Activated naive CD4-positive, alpha-beta T cell treated with anti-CD3 and anti-CD28 coated beads for 36 hours (primary cell): ENCODE measurements at regions not wholly inside any gene's neighbourhood (a gene's known extent, or its start where the extent isn't known, plus 50 kb on each side); places are given as distances from the start of the nearest gene placed in this dataset.

Source experiments
- CTCF ChIA-PET: fragments of 350-600 bp; sonication (Branson Sonifier 250); formaldehyde crosslinking; loops from one replicate; lab custom pipeline; 2021; ENCODE audit warnings: antibody characterized with exemption; lab: Charles Lee
- DNase-seq: peaks from one replicate; pipeline ENCODE4 v3.0.0-alpha.2; 2020
- H3K27ac Mint-ChIP-seq: one replicate; pipeline ENCODE4 v1.8.0; 2021; ENCODE audit warnings: mild to moderate bottlenecking, mixed read lengths
- H3K27me3 Mint-ChIP-seq: one replicate; pipeline ENCODE4 v1.8.0; 2021; ENCODE audit warnings: low read depth, mixed read lengths
- H3K36me3 Mint-ChIP-seq: one replicate; pipeline ENCODE4 v1.8.0; 2021; ENCODE audit warnings: low read depth, mixed read lengths
- H3K4me1 Mint-ChIP-seq: one replicate; pipeline ENCODE4 v1.8.0; 2021; ENCODE audit warnings: low read depth, mixed read lengths
- H3K4me3 Mint-ChIP-seq: one replicate; pipeline ENCODE4 v1.8.0; 2021; ENCODE audit warnings: mild to moderate bottlenecking, moderate library complexity, mixed read lengths
- H3K9me3 Mint-ChIP-seq: one replicate; pipeline ENCODE4 v1.8.0; 2021; ENCODE audit warnings: mixed read lengths
- intact Hi-C: fragments of 100-400 bp; cut with micrococcal nuclease; formaldehyde crosslinking; loops from one replicate; pipeline ENCODE4 v1.15.1; 2023

GRCh38 chr12:24560831-24561271 lies 388.1 kb downstream of the BCAT1 start:
- intact Hi-C loops = loop anchor here (5.0 kb wide), 2 partner anchors 146 to 166 kb away; no protein-coding TSS in a partner anchor
- DNase-seq = no peak
- Mint-ChIP-seq H3K27me3 (peaks cover 61% of the 10 kb centered on the region), H3K4me3 (peak overlapping the region; percentile 78), H3K27ac (no peak overlapping the region), H3K36me3 (no peaks in the 10 kb centered on the region), H3K4me1 (peaks cover 13% of the 10 kb centered on the region), H3K9me3 (no peaks in the 10 kb centered on the region)
- CTCF ChIA-PET = no interaction called here

- CTCF ChIA-PET = no interaction called here
- no peak for DNase-seq
- no peak overlapping the region for H3K4me3 Mint-ChIP-seq
- no peaks in the 10 kb centered on the region for H3K9me3 Mint-ChIP-seq
- intact Hi-C loops = loop anchor here (5.0 kb wide), 2 partner anchors 147 to 167 kb away; no protein-coding TSS in a partner anchor
- peaks cover 13% of the 10 kb centered on the region for H3K4me1 Mint-ChIP-seq
- H3K27ac Mint-ChIP-seq = no peak overlapping the region
- no peaks in the 10 kb centered on the region for H3K36me3 Mint-ChIP-seq
- peaks cover 59% of the 10 kb centered on the region for H3K27me3 Mint-ChIP-seq
These were observed 388.6 kb downstream of the BCAT1 start for GRCh38 chr12:24560192-24560775.

DNA sequence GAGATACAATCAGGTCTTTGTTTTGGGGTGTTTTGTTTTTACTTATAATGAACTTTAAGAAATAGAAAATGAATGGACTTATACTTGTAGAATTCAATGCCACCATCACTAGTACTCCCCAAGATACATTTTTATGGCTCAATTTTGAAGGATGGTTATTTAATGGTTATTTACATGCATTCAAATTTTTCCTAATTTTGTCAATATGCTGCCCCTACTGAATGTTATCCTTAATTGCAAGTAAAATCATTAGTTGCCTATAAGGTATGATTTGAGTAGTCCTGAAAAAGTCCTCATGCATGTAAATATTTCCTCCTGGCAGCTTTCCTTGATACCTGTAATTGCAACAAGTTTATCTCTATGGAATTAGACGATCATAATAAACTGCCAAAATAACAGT lies 391.2 kb downstream of the BCAT1 start:
- CTCF ChIA-PET = no interaction called here
- Mint-ChIP-seq H3K4me1 (peaks cover 10% of the 10 kb centered on the region), H3K36me3 (no peaks in the 10 kb centered on the region), H3K27me3 (peaks cover 40% of the 10 kb centered on the region), H3K9me3 (no peaks in the 10 kb centered on the region), H3K4me3 (no peak overlapping the region), H3K27ac (no peak overlapping the region)
- intact Hi-C loops = no loop called here
- DNase-seq = no peak

GRCh38 chr12:24555730-24556129 lies 393.2 kb downstream of the BCAT1 start:
- H3K36me3 Mint-ChIP-seq = no peaks in the 10 kb centered on the region
- intact Hi-C loops = no loop called here
- no peaks in the 10 kb centered on the region for H3K9me3 Mint-ChIP-seq
- H3K4me1 Mint-ChIP-seq = no peaks in the 10 kb centered on the region
- no peak overlapping the region for H3K27ac Mint-ChIP-seq
- no peak overlapping the region for H3K4me3 Mint-ChIP-seq
- H3K27me3 Mint-ChIP-seq = peaks cover 22% of the 10 kb centered on the region
- no peak for DNase-seq
- CTCF ChIA-PET = no interaction called here

DNA sequence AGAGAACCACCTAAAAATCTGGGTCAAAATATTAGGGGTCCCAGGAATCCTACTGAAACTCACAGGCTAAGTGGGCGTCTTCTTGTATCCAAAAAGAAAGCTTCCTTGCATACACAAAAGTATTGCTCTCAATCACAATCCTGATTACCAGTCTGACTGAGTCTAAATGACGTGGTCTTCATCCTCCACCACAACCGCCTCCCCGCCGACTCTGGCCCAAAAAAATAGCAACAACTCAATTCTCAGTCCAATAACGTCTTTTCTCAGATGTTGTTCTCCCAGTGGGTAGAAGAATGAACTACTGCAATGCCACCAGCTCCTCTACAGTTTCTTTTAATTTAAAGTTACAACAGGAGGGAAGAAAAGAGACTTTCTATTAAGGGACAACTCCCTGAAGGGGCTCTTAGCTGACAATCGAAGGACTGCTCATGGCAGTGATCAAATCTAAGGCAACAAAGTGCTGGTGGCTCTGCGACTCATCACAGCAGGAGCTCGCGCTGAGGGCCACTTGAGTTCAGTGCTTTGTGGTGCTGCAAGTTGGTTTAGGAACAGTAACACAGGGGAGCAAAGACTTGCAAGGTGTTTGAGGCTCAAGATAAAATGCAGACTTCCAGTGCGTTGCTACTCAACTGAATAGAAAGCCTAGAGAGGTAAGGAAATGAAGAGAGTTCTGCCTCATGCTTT lies 394.1 kb downstream of the BCAT1 start:
- no peak overlapping the region for H3K4me3 Mint-ChIP-seq
- DNase-seq = no peak
- intact Hi-C loops = no loop called here
- H3K9me3 Mint-ChIP-seq = no peaks in the 10 kb centered on the region
- H3K4me1 Mint-ChIP-seq = no peaks in the 10 kb centered on the region
- H3K36me3 Mint-ChIP-seq = no peaks in the 10 kb centered on the region
- H3K27me3 Mint-ChIP-seq = peaks cover 16% of the 10 kb centered on the region
- CTCF ChIA-PET = interaction anchor here (1.5 kb wide), 1 partner anchor 16 kb away, joined by 3 read pairs; no protein-coding TSS in a partner anchor
- H3K27ac Mint-ChIP-seq = no peak overlapping the region

GRCh38 chr12:24553259-24553658 lies 395.6 kb downstream of the BCAT1 start:
- no peak overlapping the region for H3K4me3 Mint-ChIP-seq
- CTCF ChIA-PET = no interaction called here

DNA sequence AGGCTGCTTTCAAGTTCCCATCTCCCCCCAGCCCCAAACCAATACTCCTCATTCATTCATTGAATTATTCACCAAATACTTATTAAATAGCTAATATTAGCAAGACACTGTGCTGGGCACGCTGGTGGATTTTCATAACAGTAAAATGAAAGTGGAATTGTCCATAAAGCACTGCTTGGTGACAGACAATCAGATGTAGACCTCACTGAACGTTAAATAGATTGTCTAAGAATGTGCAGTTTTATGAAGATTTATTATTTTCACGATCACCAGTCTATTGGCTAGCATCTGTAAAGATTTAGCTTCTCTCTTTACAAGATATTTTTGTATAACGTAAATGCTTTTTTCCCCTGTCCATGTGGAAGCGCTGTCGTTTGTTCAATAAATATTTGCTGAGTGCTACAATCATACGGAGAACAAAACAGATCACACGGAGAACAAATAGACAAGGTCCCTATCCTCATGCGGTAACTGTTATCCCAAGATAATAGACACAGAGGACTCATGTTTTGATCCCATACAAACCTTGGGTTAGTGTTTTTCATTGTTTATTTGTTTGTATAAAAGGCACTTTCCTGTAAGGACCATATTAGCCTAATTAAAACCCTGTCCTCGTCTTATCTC lies 397.6 kb downstream of the BCAT1 start:
- DNase-seq = no peak
- Mint-ChIP-seq H3K4me1 (no peaks in the 10 kb centered on the region), H3K4me3 (no peak overlapping the region), H3K27ac (no peak overlapping the region), H3K9me3 (no peaks in the 10 kb centered on the region), H3K36me3 (no peaks in the 10 kb centered on the region), H3K27me3 (peaks cover 3% of the 10 kb centered on the region)
- intact Hi-C loops = no loop called here
- CTCF ChIA-PET = no interaction called here

More at GRCh38 chr12:24553259-24553658, 395.6 kb downstream of the BCAT1 start:
- Mint-ChIP-seq H3K27ac (no peak overlapping the region), H3K27me3 (peaks cover 6% of the 10 kb centered on the region), H3K4me1 (no peaks in the 10 kb centered on the region), H3K36me3 (no peaks in the 10 kb centered on the region), H3K9me3 (no peaks in the 10 kb centered on the region)
- no peak for DNase-seq
- intact Hi-C loops = no loop called here

GRCh38 chr12:24550609-24551008 lies 398.3 kb downstream of the BCAT1 start:
- intact Hi-C loops = no loop called here
- H3K36me3 Mint-ChIP-seq = no peaks in the 10 kb centered on the region
- H3K27me3 Mint-ChIP-seq = peaks cover 3% of the 10 kb centered on the region
- no peaks in the 10 kb centered on the region for H3K4me1 Mint-ChIP-seq
- CTCF ChIA-PET = no interaction called here
- no peak for DNase-seq
- no peak overlapping the region for H3K4me3 Mint-ChIP-seq
- H3K9me3 Mint-ChIP-seq = no peaks in the 10 kb centered on the region
- H3K27ac Mint-ChIP-seq = no peak overlapping the region

GRCh38 chr12:24546661-24547060 lies 402.2 kb downstream of the BCAT1 start:
- Mint-ChIP-seq H3K27me3 (no peaks in the 10 kb centered on the region), H3K27ac (no peak overlapping the region), H3K9me3 (no peaks in the 10 kb centered on the region), H3K4me1 (no peaks in the 10 kb centered on the region), H3K36me3 (no peaks in the 10 kb centered on the region), H3K4me3 (no peak overlapping the region)
- DNase-seq = no peak
- intact Hi-C loops = no loop called here
- CTCF ChIA-PET = no interaction called here

DNA sequence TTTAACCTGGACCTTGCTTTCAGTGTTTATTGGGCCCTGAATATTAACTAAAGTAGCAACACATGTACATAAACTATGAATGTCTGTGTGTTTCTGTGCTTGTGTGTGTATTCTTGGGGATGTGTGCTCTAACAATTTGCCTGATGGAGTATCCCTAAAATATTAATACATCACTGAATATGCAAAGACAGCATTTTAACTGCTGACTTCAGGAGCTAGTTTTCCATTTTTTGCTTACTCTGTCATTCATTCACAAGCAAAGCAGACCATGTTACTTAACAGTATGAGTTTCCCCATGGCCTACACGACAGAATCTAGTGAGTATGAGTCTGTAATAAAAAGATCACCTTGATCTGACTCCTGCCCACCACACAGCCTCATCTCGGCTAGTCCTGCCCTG lies 402.8 kb downstream of the BCAT1 start:
- no peaks in the 10 kb centered on the region for H3K36me3 Mint-ChIP-seq
- no peak overlapping the region for H3K4me3 Mint-ChIP-seq
- H3K27me3 Mint-ChIP-seq = no peaks in the 10 kb centered on the region
- no peak overlapping the region for H3K27ac Mint-ChIP-seq
- no peak for DNase-seq
- intact Hi-C loops = no loop called here
- H3K9me3 Mint-ChIP-seq = no peaks in the 10 kb centered on the region
- H3K4me1 Mint-ChIP-seq = no peaks in the 10 kb centered on the region
- CTCF ChIA-PET = no interaction called here

GRCh38 chr12:24544368-24544767 lies 404.5 kb downstream of the BCAT1 start:
- Mint-ChIP-seq H3K9me3 (no peaks in the 10 kb centered on the region), H3K27me3 (no peaks in the 10 kb centered on the region), H3K4me1 (no peaks in the 10 kb centered on the region), H3K36me3 (no peaks in the 10 kb centered on the region), H3K4me3 (no peak overlapping the region), H3K27ac (no peak overlapping the region)
- CTCF ChIA-PET = no interaction called here
- no peak for DNase-seq
- intact Hi-C loops = no loop called here

- intact Hi-C loops = no loop called here
- no peak for DNase-seq
- no peaks in the 10 kb centered on the region for H3K4me1 Mint-ChIP-seq
- CTCF ChIA-PET = interaction anchor here (1.0 kb wide), 1 partner anchor 241 kb away, joined by 3 read pairs; no protein-coding TSS in a partner anchor
- no peak overlapping the region for H3K27ac Mint-ChIP-seq
- H3K27me3 Mint-ChIP-seq = no peaks in the 10 kb centered on the region
- H3K36me3 Mint-ChIP-seq = no peaks in the 10 kb centered on the region
- no peaks in the 10 kb centered on the region for H3K9me3 Mint-ChIP-seq
- no peak overlapping the region for H3K4me3 Mint-ChIP-seq
These were observed 407.6 kb downstream of the BCAT1 start for GRCh38 chr12:24541193-24541871.
